NB4 (cell line): ENCODE measurements at regions not wholly inside any gene's neighbourhood (a gene's known extent, or its start where the extent isn't known, plus 50 kb on each side); places are given as distances from the start of the nearest gene placed in this dataset.
"Not testable (repeated sequence)": the region's sequence is repeated elsewhere in the genome, so short reads cannot be mapped to it uniquely, and the experiment has no call there.

Source experiments
- DNase-seq: peaks from one replicate; pipeline ENCODE4 v3.0.0; 2010; ENCODE audit warnings: low read depth
- H3K4me3 ChIP-seq: one replicate; pipeline ENCODE4 v1.5.1; 2011; ENCODE audit warnings: mild to moderate bottlenecking, low read depth, low read length, moderate library complexity
- CTCF ChIP-seq: IDR thresholded peaks from one replicate; pipeline ENCODE4 v1.5.1; 2012; ENCODE audit warnings: low read depth, low read length
- MAX ChIP-seq: IDR thresholded peaks from 2 replicates; pipeline ENCODE4 v1.6.1; 2011; ENCODE audit warnings: low read depth, low read length
- MYC ChIP-seq: IDR thresholded peaks from 2 replicates; pipeline ENCODE4 v1.6.1; 2011; ENCODE audit warnings: low read depth, low read length
- POLR2A ChIP-seq: IDR thresholded peaks from 2 replicates; pipeline ENCODE4 v1.6.1; 2011; ENCODE audit warnings: mild to moderate bottlenecking; ENCODE audit not compliant: insufficient read length; ENCODE audit errors: extremely low read depth

- DNase-seq = no peak
- TF ChIP-seq POLR2A (no peak), MAX (no peak), MYC (no peak), CTCF (no peak)
- no peak overlapping the region for H3K4me3 ChIP-seq
Measured at GRCh38 chr7:13115855-13116254, 428.4 kb downstream of the ARL4A start.

GRCh38 chr7:13117103-13117502, 429.7 kb downstream of the ARL4A start:
- peak; percentile 21 for TF ChIP-seq CTCF
- no peak for TF ChIP-seq MAX
- no peak for TF ChIP-seq POLR2A
- TF ChIP-seq MYC = no peak
- DNase-seq = peak; percentile 15
- H3K4me3 ChIP-seq = no peak overlapping the region

GRCh38 chr7:13117592-13117991, 430.2 kb downstream of the ARL4A start:
- no peak overlapping the region for H3K4me3 ChIP-seq
- TF ChIP-seq MYC (no peak), MAX (no peak), POLR2A (no peak), CTCF (no peak)
- no peak for DNase-seq

- H3K4me3 ChIP-seq, DNase-seq: not testable (repeated sequence)
Measured at GRCh38 chr7:13124629-13125028, 437.2 kb downstream of the ARL4A start.

- no peak for DNase-seq
- TF ChIP-seq CTCF = no peak
- TF ChIP-seq POLR2A = no peak
- no peak for TF ChIP-seq MYC
- no peak for TF ChIP-seq MAX
- no peak overlapping the region for H3K4me3 ChIP-seq
Measured at GRCh38 chr7:13126347-13126746, 438.9 kb downstream of the ARL4A start.

GRCh38 chr7:13130321-13130720, 442.9 kb downstream of the ARL4A start:
- H3K4me3 ChIP-seq = no peak overlapping the region
- DNase-seq = no peak
- TF ChIP-seq POLR2A (no peak), CTCF (no peak), MYC (no peak), MAX (no peak)

GRCh38 chr7:13130906-13131305, 443.5 kb downstream of the ARL4A start:
- not testable (repeated sequence) for DNase-seq, H3K4me3 ChIP-seq
